GM21390 (cell line): ENCODE measurements at regions not wholly inside any gene's neighbourhood (a gene's known extent, or its start where the extent isn't known, plus 50 kb on each side); places are given as distances from the start of the nearest gene placed in this dataset.

ENCODE experiments used
- ATAC-seq: cut with Tn5 transposase; IDR thresholded peaks from one replicate; pipeline ENCODE4 v1.9.1; 2021; ENCODE audit not compliant: unreplicated experiment

DNA sequence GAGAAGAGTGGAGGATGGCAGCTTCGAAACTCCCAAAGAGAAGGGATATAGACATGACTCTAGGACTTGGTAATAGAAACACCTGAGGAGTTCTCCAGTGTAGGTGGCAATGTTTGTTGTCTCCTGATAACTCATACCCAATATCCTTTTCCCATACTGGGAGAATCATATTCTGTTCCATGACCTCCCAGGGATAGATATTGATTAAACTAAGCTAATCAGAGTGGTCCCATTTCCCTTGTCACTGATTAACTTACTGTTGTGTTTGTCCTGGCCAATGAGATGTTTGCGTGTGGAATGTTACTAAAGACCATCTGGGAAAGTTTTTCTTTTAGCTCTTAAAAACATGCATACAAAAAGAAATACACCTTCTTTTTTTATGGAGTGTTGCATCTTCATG is 85.6 kb downstream of the RPL22L1 start:
- no peak for ATAC-seq

GRCh38 chr3:170780955-170781354 is 89.0 kb downstream of the RPL22L1 start:
- ATAC-seq = no peak

DNA sequence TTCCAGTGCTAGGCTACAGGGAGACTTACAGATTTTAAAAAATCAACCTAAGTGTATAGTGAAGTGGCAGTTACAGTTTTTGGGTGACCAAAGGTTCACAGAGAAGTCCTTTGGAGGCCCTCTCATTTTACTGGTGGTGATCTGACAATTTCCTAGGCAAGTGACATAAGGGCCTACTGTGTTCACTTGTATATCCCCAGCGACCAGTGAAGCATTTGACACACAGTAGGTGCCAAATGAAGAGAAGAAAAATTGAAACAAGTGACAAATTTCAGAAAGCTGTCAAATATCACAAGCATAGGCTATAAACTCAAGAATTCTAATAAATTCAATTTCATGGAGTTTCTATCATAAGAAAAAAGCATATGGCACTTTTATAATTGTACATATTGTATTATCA is 89.5 kb downstream of the RPL22L1 start:
- ATAC-seq = no peak

- no peak for ATAC-seq
These were observed 91.5 kb downstream of the RPL22L1 start for GRCh38 chr3:170778240-170779217.

DNA sequence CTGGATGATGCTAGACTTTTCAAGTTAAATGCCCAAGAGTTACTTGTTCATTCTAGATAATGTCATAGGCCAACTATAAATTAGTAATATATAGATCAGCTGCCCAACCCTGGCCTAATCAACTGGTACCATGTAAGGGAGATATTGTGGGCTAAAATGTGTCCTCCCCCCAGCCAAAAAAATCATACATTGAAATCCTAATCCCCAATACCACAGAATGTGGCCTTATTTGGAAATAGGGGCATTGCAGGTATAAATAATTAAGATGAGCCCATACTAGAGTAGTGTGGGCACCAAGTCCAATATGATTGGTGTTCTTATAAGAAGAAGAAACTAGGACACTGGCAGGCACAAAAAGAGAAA is 92.5 kb downstream of the RPL22L1 start:
- ATAC-seq = no peak

- ATAC-seq = no peak
These were observed 93.0 kb downstream of the RPL22L1 start for GRCh38 chr3:170776887-170777563.

DNA sequence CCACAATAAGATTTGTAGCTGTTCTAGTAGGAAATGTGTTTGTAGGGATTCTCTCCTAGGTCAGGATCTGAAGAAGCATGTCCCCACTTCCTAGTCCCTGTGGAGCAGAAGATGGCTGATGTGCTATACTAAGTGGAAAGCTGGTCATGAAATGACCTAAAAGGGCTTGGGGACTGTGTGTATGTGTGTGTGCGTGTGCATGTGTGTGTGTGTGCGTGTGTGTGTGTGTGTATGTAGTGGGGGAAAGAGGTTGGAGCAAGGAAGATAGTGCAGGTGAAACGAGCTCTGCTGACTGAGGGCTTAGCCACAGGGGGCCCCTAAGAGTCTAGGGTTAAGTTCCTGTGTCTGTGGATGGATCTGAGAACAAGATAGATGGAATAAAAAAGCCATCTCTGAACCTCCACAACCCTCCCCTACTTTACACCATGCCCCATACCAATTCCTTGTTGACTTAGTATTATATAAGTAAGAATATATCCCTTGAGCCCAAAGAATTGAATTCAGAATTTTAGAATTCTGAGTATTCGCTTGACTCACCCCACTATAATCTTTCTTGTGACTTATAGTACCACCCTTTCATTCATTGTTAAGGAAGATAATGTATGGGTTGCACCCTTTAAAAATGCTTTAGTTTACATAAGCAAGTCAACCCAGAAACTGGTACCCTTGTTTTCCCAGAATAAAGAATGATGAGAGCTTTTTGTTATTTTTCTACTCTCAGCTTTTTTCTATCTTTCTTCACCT is 96.1 kb downstream of the RPL22L1 start:
- no peak for ATAC-seq

DNA sequence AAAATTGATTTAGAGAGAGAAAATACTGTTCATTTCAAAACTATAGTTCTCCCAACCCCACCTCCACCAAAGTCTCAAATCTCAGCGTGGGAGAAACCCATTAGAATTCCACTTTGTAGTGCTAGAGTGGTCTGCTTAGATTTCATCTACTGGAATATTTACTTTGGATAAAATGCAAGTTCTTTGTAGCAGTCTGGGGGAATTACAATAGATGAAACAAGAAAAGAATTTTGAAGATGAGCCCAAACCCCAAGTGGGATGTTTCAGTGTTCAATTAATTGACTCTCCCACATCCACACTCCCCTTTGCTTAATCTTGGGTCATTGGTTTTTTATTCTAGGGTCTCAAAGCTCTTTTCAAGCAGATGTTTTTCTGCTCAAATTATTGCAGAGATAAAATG is 97.8 kb downstream of the RPL22L1 start:
- no peak for ATAC-seq

GRCh38 chr3:170768334-170768801 is 101.6 kb downstream of the RPL22L1 start:
- no peak for ATAC-seq

- no peak for ATAC-seq
These were observed 102.4 kb downstream of the RPL22L1 start for GRCh38 chr3:170767576-170767941.

DNA sequence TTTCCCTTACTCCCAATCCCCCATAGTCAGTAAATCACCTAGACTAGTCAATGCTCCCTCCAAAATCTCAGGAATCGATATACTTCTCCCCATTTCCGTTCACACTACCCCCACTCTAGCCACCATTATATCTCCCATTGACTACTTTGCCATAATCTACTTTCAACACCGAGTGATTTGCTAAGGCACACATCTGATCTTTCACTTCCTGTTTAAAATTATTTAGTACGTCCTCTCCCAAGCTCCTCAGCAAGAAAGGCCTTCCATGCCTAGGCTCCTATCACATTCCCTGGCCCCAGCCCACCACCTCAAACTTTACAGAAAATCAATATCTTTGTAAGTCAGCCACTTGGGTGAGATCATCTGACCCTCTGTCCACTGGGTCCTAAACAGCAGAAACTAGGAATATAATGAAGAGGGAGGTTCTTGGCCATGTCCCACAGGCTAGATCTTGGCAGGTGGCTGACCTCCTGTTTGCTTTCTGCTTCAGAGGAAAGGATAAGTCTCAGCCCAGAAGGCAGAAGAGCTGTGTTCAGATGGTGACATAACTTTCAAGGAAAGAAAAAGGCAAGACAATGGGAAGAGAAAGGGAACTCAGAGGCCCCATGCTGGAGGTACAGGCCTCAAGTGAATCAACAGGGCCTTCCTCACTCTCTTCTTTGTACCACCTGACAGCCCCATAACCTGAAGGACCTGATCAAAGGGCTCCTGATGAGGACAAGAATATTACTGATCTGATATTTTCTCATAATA is 103.0 kb downstream of the RPL22L1 start:
- no peak for ATAC-seq

- ATAC-seq = no peak
These were observed 103.7 kb downstream of the RPL22L1 start for GRCh38 chr3:170766253-170766652.

- no peak for ATAC-seq
These were observed 104.4 kb downstream of the RPL22L1 start for GRCh38 chr3:170765419-170766078.

- ATAC-seq = no peak
These were observed 106.0 kb downstream of the RPL22L1 start for GRCh38 chr3:170764017-170764416.

GRCh38 chr3:170762064-170762463 is 107.9 kb downstream of the RPL22L1 start:
- ATAC-seq = no peak

- no peak for ATAC-seq
These were observed 108.9 kb downstream of the RPL22L1 start for GRCh38 chr3:170761103-170761502.

DNA sequence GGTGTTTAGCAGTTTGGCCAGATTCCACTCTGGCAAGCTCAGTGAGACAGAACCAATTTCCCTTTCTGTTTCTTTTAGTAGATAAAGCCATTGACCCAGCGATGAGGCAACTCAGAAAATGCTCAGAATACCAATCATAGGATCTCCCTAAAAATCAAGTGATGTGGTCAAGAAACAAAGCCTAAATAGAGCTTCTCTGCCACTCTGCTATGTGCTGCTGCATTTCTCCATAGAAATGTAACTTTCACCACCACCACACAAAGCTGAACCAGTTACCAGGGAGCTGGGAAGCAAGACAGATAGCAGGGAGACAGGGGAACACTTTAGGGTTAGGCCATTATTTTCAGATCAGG is 109.8 kb downstream of the RPL22L1 start:
- ATAC-seq = no peak

DNA sequence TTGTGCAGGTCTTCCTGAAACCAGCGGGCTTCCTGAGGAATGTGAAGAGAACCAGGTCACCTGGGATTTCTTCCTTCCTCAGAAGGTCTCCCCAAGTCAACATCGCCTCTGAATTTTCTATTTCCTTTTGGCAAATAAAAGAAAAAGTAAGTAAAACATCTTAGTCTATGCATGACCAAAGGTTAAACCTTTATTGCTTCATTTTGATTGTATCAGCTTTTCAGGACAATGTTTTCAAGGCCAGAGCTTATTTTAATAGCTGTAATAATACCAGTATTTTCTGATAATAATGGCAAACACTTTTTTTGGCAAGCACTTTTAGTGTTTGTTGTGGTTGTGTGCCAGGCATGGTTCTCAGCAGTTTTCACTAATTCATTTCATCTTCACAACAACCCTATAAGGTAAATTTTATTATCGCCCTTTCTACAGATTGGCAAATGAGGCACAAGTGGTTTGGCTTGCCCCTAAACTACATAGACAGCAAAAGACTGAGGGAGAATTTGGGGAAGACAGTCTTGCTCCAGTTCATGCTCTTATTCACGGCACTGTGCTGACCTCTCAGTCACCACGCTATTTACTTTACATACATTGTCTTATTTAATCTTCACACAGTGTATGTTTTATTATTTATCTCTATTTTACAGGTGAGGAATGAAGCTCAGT is 110.4 kb downstream of the RPL22L1 start:
- ATAC-seq = no peak

DNA sequence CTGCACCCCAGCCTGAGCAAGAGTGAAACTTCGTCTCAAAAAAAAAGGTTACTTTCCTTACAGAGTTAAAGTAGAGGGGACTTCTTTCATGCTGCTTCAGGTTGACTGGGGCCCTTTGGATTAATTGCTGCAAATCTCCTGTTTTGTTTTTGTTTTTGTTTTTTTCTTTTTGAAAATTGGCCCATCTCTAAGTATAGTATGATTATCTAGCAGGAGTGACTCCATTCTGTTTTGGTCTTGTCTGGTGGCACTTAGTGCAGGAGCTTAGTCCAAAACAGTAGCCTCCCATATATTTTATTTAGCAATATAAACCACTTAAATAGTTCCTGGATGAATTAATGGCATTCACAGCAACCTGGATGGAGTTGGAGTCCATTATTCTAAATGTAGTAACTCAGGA is 113.0 kb downstream of the RPL22L1 start:
- ATAC-seq = no peak

GRCh38 chr3:170754311-170754693 is 115.7 kb downstream of the RPL22L1 start:
- no peak for ATAC-seq
